Keratinocyte (primary cell): ENCODE measurements at regions not wholly inside any gene's neighbourhood (a gene's known extent, or its start where the extent isn't known, plus 50 kb on each side); places are given as distances from the start of the nearest gene placed in this dataset.

Experiments used
- DNase-seq: peaks from one replicate; pipeline ENCODE4 v3.0.0-alpha.2; 2011; ENCODE audit warnings: low read depth, missing footprints, low spot score
- FAIRE-seq: peaks from 2 replicates; lab custom pipeline; 2011; peaks lifted over from hg19 to GRCh38; lab: Jason Lieb, UNC
- H2AFZ ChIP-seq: 2 replicates; pipeline ENCODE4 v1.6.0; 2012; ENCODE audit warnings: low read length, control low read depth, inconsistent platforms; ENCODE audit not compliant: control insufficient read depth
- H3K27ac ChIP-seq: 2 replicates; pipeline ENCODE4 v1.5.1; 2011; ENCODE audit warnings: low read length; ENCODE audit not compliant: control insufficient read depth, insufficient read depth
- H3K27me3 ChIP-seq: 3 replicates; pipeline ENCODE4 v1.6.0; 2011; ENCODE audit warnings: low read length; ENCODE audit not compliant: control insufficient read depth, insufficient read depth; ENCODE audit errors: extremely low read depth
- H3K36me3 ChIP-seq, 2 experiments: 2 replicates in 1 of 2; 3 replicates in 1 of 2; pipeline ENCODE4 v1.5.1; 2011; ENCODE audit warnings: low read length in 2 of 2, mild to moderate bottlenecking in 1 of 2; ENCODE audit not compliant: control insufficient read depth in 2 of 2, insufficient read depth in 2 of 2; ENCODE audit errors: extremely low read depth in 1 of 2
- H3K4me1 ChIP-seq: 3 replicates; pipeline ENCODE4 v1.5.1; 2011; ENCODE audit warnings: low read length; ENCODE audit not compliant: control insufficient read depth, insufficient read depth; ENCODE audit errors: extremely low read depth
- H3K4me2 ChIP-seq: 3 replicates; pipeline ENCODE4 v1.6.0; 2011; ENCODE audit warnings: low read depth, low read length; ENCODE audit not compliant: control insufficient read depth, insufficient read depth; ENCODE audit errors: extremely low read depth
- H3K4me3 ChIP-seq, 3 experiments: fragments of 200-600 bp in 1 of 3; sonication (generic) in 1 of 3; 2 replicates in 2 of 3; 3 replicates in 1 of 3; pipeline ENCODE4 v1.5.1; 2011 to 2016; ENCODE audit warnings: low read length in 3 of 3, mild to moderate bottlenecking in 3 of 3, control low read depth in 2 of 3, inconsistent platforms in 1 of 3, low read depth in 1 of 3, mixed read lengths in 1 of 3, mixed run types in 1 of 3, moderate library complexity in 1 of 3; ENCODE audit not compliant: control insufficient read depth in 2 of 3, insufficient read depth in 2 of 3; ENCODE audit errors: extremely low read depth in 1 of 3
- H3K79me2 ChIP-seq: 2 replicates; pipeline ENCODE4 v1.6.0; 2012; ENCODE audit warnings: low read length; ENCODE audit not compliant: control insufficient read depth, insufficient read depth
- H3K9ac ChIP-seq: 3 replicates; pipeline ENCODE4 v1.6.0; 2011; ENCODE audit warnings: low read length; ENCODE audit not compliant: control insufficient read depth, insufficient read depth; ENCODE audit errors: extremely low read depth
- H3K9me1 ChIP-seq: 3 replicates; pipeline ENCODE4 v1.6.0; 2011; ENCODE audit warnings: low read length; ENCODE audit not compliant: control insufficient read depth, insufficient read depth; ENCODE audit errors: extremely low read depth
- H3K9me3 ChIP-seq: 2 replicates; pipeline ENCODE4 v1.5.1; 2012; ENCODE audit warnings: low read depth, low read length; ENCODE audit not compliant: control insufficient read depth
- H4K20me1 ChIP-seq: 3 replicates; pipeline ENCODE4 v1.6.0; 2011; ENCODE audit warnings: low read length; ENCODE audit not compliant: control insufficient read depth, insufficient read depth; ENCODE audit errors: extremely low read depth
- EZH2 ChIP-seq: IDR thresholded peaks from one replicate; pipeline ENCODE4 v1.6.1; 2012; ENCODE audit warnings: inconsistent platforms, mild to moderate bottlenecking, low read length, moderate library complexity
- dilution Hi-C: fragments of 300-500 bp; cut with MboI; formaldehyde crosslinking; loops from one replicate; pipeline ENCODE4 v1.7.0; 2020; ENCODE audit warnings: low sequenced_read_pairs; ENCODE audit not compliant: extremely low pct_ligation_motif_present
- TF ChIP-seq, protein P1 (sequence below), 3 experiments: IDR thresholded peaks in 1 of 3; conservative IDR thresholded peaks in 1 of 3; optimal IDR thresholded peaks in 1 of 3; 2 replicates in 2 of 3; 3 replicates in 1 of 3; pipeline versions ENCODE3 to v1.5.1; 2011; ENCODE audit warnings: low read length in 3 of 3, mild to moderate bottlenecking in 3 of 3, moderate library complexity in 2 of 3, control low read depth in 1 of 3, inconsistent platforms in 1 of 3; ENCODE audit not compliant: insufficient read depth in 2 of 3; ENCODE audit errors: extremely low read depth in 1 of 3

DNA sequence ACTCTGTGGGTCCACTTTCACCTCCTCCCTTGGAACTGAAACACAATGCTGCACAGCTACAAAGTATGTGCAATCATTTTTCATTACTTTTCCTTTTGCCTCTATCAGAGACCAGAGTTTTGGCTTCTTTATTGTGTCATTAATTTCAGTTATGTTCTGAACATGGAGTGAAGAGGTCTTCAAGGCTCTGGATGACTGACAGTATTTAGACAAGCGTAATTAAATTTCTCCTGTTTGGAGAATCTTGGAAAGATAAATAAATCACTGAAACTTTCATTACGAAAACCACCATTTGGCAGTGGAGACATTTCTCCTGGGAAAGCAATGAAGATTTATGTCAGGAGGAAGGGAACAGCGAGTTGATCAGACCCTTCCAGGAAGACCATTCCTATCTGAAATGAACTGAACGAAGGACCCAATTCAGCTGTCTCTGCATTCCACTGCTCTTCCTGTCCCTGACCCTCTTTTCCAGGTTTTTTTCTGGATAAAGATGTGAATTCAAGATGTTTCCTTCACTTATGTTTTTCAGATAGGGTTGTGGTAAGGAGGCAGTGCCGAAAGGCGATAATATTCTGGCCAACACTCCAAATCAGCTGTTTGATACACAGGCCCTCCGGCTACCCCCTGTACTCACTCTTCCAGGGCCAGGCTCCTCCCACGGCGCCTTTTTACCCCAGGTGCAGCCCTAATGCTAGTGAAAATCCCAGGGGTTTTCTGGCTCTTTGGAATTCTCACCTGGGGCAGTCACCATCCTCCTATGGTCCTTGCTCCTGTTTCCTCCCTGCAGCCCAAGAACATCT lies 77.2 kb upstream of the OSMR start:
- H3K36me3 ChIP-seq, result no peaks in the 10 kb centered on the region
- H3K27me3 ChIP-seq, result peaks cover 2% of the 10 kb centered on the region
- H3K9me3 ChIP-seq, result no peaks in the 10 kb centered on the region
- H3K79me2 ChIP-seq, result no peaks in the 10 kb centered on the region
- H4K20me1 ChIP-seq, result no peaks in the 10 kb centered on the region
- H3K27ac ChIP-seq, result no peak overlapping the region
- H2AFZ ChIP-seq, result no peak overlapping the region
- TF ChIP-seq, protein P1, sequence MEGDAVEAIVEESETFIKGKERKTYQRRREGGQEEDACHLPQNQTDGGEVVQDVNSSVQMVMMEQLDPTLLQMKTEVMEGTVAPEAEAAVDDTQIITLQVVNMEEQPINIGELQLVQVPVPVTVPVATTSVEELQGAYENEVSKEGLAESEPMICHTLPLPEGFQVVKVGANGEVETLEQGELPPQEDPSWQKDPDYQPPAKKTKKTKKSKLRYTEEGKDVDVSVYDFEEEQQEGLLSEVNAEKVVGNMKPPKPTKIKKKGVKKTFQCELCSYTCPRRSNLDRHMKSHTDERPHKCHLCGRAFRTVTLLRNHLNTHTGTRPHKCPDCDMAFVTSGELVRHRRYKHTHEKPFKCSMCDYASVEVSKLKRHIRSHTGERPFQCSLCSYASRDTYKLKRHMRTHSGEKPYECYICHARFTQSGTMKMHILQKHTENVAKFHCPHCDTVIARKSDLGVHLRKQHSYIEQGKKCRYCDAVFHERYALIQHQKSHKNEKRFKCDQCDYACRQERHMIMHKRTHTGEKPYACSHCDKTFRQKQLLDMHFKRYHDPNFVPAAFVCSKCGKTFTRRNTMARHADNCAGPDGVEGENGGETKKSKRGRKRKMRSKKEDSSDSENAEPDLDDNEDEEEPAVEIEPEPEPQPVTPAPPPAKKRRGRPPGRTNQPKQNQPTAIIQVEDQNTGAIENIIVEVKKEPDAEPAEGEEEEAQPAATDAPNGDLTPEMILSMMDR (optimal IDR thresholded peaks at IDR 0.05 in 1 of 3, IDR thresholded peaks at IDR 0.05 in 1 of 3, conservative IDR thresholded peaks at IDR 0.05 in 1 of 3; ENCODE audit: extremely low read depth in 1 of 3, insufficient read depth in 2 of 3, low read length in 3 of 3), result no peak
- TF ChIP-seq EZH2, result no peak
- H3K4me1 ChIP-seq, result no peaks in the 10 kb centered on the region
- H3K4me2 ChIP-seq, result no peak overlapping the region
- FAIRE-seq (no peak), DNase-seq (no peak)
- dilution Hi-C loops, result no loop called here
- no peak overlapping the region for H3K9ac ChIP-seq
- H3K9me1 ChIP-seq, result no peaks in the 10 kb centered on the region
- H3K4me3 ChIP-seq, result no peak overlapping the region

GRCh38 chr5:38772471-38772870 lies 73.3 kb upstream of the OSMR start:
- Histone ChIP-seq H3K79me2 (no peaks in the 10 kb centered on the region), H3K4me2 (no peak overlapping the region), H4K20me1 (no peaks in the 10 kb centered on the region), H3K4me1 (no peaks in the 10 kb centered on the region), H3K9me1 (no peaks in the 10 kb centered on the region), H3K9me3 (no peaks in the 10 kb centered on the region), H2AFZ (no peak overlapping the region), H3K9ac (no peak overlapping the region), H3K27ac (no peak overlapping the region), H3K36me3 (no peaks in the 10 kb centered on the region), H3K4me3 (no peak overlapping the region), H3K27me3 (peaks cover 2% of the 10 kb centered on the region)
- FAIRE-seq (no peak), DNase-seq (no peak)
- TF ChIP-seq, protein P1 (optimal IDR thresholded peaks at IDR 0.05 in 1 of 3, IDR thresholded peaks at IDR 0.05 in 1 of 3, conservative IDR thresholded peaks at IDR 0.05 in 1 of 3; ENCODE audit: extremely low read depth in 1 of 3, insufficient read depth in 2 of 3, low read length in 3 of 3), result no peak
- TF ChIP-seq EZH2, result no peak
- dilution Hi-C loops, result no loop called here
